GM21786 (cell line): ENCODE measurements at regions not wholly inside any gene's neighbourhood (a gene's known extent, or its start where the extent isn't known, plus 50 kb on each side); places are given as distances from the start of the nearest gene placed in this dataset.
"Not testable (repeated sequence)": the region's sequence is repeated elsewhere in the genome, so short reads cannot be mapped to it uniquely, and the experiment has no call there.

ENCODE experiments used
- ATAC-seq: cut with Tn5 transposase; IDR thresholded peaks from one replicate; pipeline ENCODE4 v1.9.1; 2021; ENCODE audit not compliant: unreplicated experiment

DNA sequence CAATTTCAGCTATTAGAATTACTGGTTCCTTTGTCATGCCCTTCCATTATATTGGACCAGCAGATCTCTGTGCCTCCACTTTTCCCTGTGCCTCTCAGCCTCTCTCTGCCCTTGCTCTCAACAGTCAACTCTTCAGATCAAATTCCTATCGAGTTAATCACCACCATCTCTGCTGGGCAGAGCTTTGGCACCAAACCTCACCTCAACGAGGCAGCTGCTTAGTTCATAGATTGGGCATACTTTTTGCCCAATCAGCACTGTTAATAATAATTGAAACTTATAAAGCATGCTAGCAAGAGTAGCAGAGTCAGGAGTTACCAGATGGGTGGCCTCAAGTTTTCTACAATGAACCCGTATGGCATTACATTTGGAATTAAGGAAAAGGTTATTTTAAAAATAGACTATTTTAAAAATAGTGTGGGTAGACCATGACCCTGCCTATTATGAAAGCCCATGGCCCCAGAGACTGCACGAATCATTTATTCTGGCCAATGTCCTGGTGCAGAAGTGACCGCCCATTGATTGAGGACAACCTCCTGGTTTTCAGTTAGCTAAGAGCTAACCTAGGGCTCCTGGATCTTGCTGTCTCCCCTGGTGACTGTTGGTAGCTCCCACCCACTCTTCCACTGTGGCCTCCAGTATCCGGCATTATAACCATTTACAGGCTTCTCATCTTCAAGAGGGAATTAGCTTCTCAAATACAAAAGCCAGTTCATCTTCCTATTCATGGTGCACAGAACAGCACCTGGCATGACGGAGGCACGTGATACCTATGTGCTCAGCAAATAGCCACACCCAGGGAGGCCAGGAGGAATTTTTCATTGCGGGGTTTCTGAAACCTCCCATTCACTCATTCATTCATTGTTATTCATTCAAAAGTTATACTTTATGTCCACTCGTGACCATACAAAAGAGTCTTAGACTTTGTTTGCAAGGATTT lies 265.4 kb downstream of the INHBA start:
- ATAC-seq: no peak

DNA sequence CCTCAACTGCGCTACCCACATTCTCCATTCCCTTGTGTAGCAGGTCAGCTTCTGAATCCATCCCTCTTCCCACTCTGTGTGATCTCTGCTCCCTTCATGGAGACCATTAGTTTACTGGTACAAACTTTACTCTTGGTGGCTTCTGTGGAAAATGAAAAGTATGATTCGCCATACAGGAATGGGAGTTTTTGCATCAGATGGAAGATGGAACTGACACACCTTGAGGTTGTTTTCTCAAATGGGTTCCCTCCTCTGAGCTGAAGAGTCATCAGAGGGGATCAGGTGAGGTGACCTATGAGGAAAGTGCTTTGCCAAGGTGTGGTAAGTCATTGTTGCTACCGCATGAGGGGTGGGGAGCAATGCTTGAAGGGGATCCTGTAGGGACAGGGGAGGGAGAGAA lies 266.8 kb downstream of the INHBA start:
- ATAC-seq: no peak

DNA sequence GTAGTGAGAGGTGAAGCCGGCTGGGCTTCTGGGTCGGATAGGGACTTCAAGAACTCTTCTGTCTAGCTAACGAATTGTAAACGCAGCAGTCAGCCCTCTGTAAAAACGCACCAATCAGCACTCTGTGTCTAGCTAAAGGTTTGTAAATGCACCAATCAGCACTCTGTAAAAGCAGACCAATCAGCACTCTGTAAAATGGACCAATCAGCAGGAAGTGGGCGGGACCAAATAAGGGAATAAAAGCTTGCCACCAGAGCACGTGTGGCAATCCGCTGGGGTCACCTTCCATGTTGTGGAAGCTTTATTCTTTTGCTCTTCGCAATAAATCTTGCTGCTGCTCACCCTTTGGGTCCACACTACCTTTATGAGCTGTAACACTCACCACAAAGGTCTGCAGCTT lies 267.9 kb downstream of the INHBA start:
- not testable (repeated sequence) for ATAC-seq

DNA sequence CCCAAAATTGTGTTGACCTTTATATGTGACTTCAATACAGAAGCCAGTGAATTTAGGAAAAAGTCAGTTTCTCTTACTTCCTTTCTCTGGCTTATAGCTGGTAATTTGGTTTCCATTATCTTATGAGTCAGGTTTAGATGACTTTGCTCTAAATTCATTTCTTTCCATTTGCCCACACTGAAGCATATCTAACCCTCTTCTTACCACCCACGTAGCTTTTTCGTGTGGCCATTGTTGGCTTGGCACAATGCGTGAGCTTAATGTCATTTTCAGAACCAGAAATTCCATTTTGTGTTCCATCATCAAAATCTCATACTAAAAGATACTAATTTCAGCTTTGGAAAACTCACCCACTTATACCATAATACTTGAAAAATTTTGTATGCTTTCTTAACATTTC lies 271.2 kb downstream of the INHBA start:
- ATAC-seq: no peak

DNA sequence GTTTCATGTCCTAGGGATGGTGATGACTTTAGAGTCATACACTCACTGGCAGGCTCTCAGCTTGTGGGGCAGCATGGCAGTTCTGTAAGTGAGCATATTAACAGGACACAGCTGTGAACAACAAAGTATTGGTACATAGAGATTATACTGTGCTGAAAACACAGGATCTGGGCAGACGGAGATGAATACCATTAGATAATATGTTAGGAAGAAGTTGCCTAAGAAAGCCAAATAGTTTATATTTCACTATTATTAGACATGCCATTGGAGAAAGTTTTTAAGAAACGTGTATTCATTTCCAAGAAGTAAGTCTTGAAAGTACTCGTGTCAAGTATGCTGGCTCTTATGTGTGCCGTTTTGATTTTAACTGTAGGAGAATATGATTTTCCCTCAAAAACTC lies 274.5 kb downstream of the INHBA start:
- no peak for ATAC-seq

DNA sequence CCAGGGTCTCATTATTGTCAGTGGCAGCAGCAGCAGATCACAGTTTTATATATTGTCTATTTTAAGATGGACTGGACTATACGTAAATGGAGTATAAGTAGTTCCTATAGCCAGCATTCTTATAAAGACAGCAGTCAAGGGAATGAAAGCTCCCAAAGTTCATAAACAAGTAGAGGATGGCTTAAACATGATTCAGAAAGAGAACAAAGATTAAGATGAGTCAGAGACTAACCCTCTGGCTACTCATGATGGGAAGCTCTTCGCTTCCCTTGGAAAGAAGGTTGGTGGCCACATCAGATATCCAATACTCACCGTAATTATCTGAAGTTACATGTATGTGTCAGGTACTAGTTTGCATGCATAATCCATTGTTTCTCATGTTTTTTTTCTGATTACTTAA lies 277.0 kb downstream of the INHBA start:
- no peak for ATAC-seq

DNA sequence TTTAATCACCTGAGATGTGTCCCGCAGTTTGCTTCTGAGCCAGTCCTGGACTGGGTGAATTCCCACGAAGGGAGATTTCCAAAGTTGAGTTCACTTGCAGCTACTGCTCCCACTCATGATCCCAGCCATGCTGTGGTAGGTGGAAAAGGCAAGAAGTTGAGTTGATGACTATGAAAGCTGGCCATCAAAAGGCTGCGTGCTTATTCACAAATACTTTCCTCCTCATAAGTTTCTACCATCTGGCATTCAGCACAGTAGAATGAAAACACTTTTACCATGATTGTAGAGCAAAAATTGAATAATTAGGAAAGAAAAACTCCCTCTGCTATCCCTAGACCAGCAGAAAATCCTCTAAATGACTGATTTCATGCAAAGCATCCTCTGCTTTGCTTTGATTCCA lies 281.8 kb downstream of the INHBA start:
- no peak for ATAC-seq

DNA sequence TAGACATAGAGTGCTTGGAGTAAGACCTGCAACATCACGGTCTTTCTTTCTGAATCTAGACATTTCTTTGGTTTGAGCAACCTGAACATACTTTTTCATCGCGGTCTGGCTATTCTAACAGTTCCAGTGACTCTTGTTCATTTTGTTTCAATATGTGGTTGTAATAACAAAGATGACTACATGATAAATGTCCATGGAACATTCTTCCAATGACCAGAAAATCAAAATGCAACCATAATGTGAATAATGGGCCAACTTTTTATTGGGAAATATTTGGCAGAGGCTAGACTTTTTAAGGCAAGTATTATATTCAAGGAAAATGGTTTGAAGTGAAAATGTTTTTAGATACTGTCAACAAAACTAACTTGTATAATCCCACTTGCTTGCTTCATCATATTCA lies 282.5 kb downstream of the INHBA start:
- no peak for ATAC-seq

DNA sequence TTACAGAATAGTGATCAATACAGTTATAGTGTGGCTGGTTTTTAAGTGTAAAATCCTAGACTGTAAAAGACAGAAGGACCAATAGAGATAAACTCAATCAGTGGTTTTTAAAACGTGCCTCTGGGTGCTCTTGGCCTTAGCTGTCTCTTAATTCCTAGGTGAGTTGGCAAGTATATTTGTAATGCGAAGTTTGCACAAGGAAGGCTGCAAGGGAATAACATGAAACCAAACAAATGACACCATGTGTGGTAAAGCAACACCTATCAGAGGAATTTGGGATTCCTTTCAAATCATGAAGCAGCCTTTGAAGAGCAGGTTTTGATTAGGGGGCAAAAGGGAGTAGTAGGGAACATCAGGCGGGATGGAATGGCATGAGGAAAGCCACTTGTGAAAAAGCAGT lies 284.6 kb downstream of the INHBA start:
- no peak for ATAC-seq

DNA sequence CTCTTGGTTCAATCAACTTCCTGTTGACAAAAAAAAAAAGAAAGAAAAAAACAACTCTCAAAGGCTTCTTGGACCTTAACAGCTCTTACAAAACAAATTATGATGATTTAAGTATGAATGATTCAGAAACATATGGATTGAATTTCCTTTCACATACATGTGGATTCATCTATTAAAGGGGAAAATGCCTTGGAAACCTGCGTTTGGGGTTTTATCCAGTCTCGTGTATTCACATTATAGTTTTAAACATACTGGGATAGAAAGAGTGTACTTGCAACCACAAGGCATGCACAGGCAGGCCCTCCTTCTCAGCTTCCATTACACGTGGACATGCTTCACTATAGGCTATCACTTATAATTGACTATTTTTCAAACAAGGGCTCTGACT lies 286.7 kb downstream of the INHBA start:
- ATAC-seq: no peak

DNA sequence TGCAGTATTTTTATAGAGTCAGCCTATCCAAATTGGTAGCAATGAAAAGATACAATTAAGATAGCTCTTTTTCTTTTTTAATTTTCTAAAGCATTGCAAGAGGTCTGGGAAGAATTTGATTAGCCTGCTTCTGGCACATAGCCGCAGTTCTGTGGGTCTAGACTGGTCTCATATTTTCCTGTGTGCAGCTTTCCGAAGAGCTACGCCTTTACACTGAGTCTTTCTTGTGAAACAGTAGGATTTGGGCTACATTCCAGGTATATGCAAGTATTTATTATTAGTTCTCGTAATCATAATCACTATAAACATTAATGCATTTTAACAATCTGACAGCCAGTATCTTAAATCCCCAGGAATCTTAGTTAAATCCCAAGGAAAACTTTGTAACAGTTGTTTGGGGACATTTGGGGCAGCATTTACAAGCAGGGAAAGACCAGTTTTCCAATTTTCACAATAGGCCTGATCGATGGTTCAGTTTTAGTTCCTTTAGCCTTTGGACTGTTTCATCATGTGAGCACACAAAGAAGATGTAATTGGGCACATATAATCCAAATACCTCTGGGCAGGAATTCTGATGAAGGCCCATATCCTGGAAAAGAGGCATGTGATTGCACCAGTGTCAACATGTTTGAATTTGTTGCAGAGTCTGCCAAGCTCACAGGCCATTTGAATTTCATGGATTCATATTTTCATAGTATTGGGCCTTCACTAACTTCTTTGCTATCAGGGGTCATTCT lies 287.3 kb downstream of the INHBA start:
- ATAC-seq: no peak

DNA sequence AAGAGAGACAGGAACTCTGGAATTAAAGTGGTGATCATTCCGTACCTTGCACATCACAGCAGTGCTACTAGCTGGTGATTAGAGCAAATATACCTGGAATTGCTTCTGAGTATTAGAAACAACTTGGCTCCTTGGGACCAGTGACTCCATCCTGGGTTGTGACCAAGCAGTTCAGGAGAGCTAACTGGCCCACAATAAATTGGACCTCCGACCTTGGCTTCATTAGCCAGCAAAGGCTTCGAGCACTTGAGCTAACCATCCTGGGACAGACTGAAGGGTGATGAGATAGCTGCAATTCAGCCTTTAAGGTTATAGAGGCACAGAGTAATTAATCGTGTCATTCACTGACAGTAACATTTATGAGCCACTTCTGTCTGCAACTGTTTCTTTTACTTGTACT lies 287.8 kb downstream of the INHBA start:
- no peak for ATAC-seq

DNA sequence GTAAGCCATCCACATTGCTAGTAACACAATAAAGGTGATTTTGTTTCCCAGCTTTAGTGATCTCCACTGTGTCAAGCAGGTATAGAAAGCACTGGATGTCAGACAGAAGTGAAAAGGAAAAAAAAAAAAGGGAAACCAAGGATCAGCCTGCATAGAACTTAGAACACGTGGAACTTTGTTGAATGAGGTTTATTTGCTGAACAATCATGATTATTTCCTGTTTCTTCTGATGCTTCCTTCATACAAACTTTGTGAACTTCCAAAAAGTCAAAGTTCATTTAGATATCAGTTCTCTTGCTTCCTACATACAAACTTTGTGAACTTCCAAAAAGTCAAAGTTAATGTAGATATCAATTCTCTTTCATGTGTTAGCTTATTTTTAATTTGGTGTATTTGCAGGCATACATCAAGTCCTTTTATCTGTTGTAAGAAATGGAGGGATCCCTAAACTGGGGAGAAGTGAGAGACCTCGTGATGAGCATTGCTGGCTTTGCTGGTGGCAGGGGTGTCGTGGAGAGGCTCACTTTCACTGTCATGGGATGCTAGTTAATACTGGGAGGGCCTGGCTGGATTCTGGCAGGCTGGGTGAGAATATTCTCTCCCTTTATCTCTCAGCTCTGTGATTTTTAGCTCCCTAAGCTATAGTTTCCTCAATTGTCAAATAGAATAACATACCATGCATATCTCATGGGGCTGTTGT lies 298.4 kb downstream of the INHBA start:
- ATAC-seq: no peak

DNA sequence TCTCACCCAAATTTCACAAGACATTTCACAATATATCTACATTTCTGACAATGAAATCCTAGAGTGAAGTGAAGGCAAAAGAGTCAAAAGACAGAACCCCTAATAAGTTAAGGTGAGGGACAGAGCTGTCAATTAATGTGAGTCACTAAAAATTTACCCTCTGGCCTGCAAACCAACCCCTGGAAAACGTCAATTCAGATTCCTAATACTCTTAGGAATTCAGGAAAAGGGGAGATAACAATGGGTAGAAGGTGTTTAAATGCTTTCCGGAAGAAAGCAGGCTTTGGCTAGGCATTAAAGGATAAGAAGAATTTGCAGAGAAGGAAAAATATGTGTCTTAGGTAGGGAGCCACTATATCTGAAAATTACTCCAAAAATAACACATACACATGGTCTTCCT lies 299.6 kb downstream of the INHBA start:
- ATAC-seq: no peak

DNA sequence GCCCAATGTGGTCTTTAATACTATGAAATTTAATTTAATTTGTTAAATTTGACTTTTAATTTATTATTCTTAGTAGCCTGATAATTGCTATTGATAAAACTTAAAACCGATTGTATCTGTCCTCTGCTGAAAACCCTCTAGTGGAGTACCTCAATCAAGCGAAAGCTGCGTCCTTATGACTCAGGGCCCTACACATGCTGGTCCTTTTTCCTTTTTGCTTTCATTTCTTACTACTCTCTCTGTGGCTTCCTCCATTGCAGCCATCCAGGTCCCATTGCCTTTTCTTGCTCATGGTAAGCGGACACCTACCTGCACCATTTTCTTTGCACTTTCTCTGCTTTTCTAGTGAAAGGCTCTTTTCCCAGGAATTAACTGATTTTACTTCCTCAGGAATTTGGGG lies 301.1 kb downstream of the INHBA start:
- no peak for ATAC-seq

DNA sequence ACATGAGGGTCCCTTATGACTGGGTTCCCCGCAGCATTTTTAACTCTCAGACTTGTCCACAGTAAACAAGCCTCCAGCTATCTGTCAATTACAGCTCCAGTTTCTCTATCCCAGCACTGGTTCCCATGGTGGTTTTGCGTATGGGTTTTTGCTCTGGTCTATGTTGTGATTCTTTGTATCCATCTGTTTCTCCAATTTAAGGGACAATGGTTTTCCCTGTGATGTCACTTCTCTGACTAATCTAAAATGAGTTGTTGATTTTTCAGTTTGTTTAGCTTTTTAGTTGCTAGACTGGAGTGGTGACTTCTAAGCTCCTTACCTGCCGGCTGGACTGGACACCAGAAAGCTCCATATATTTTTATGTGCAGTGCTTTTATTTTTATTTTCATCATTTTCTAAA lies 303.7 kb downstream of the INHBA start:
- no peak for ATAC-seq

DNA sequence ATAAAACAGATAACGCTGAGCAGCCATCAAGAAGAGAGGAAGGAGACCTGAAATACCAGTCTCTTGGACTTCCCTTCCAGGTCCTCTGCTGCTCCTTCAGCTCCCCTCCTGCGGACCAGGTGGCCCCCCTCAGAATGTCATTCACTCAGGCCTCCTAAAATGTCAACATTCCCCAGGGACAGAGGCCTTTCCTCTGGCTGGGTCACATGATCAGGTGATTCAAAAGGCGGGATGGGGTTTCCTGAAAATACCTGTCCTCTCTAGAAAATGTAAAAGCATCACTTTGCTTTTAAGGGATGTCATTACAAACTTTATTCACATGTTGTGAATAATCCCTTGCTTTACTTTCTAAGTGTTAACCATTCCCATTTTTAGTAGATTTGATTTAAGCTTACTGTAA lies 311.1 kb downstream of the INHBA start:
- ATAC-seq: no peak

DNA sequence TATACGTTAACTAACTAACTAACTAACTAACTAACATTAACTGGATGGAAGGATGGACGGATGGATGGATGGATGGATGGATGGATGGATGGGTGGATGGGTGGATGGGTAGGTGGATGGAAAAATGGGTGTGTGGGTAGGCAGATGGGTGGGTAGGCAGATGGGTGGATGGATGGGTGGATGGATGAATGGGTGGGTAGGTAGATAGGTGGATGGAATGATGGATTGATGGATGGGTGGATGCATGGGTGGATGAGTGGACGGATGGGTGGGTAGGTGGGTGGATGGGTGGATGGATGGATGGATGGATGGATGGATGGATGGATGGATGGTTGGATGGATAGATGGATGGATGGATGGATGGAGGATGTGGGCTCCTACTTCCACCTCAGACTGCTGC lies 314.0 kb downstream of the INHBA start:
- ATAC-seq: not testable (repeated sequence)

DNA sequence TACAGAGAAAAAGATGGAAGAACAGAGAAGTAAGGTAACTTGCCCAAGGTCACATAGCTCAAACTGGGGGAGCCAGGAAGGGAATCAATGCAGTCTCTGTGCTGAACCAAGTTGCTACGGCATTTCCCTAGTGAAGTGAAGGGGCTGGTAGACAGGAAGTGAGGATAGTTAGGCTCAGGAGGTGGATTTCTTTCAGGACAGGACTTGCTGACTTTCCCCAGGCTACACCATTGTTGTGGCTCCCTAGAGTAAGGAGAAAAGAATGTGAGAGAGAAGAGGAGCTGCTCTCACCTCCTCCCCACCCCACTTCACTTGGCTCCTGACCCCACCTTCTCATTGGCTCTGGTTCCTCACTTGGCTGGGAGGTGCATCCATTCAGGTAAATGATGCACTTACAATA lies 316.9 kb downstream of the INHBA start:
- no peak for ATAC-seq

DNA sequence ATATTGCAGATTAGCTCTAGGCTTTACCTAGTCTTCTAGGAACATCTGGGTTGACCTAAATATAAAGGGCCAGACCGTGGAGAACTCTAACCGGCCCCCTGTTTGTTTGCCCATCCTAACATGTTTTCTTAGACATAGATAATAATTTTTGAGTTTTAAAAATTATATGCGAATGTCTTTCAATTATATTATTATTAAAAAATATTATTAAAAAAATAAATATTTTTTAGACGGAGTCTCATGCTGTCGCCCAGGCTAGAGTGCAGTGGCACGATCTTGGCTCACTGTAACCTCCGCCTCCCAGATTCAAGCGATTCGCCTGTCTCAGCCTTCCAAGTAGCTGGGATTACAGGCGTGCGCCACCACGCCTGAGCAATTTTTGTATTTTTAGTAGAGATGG lies 318.5 kb downstream of the INHBA start:
- no peak for ATAC-seq

DNA sequence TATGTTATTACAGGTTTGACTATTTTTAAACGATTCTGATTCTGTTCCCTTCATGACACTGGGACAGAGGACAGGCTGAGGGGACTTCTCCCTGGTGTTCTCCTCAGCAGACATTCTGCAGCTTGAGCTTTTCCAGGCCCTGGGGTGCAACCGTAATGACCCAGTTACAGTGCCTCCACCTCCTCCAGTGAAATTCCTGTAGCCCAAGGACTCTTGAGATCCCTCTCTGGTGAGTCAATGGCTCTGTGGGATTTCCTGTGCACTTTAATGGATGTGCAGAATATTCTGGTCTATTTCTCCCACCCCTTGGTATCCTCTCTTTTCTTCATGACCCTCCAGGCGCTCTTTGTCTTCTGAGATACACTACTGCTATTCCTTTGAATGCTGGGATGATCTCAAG lies 319.3 kb downstream of the INHBA start:
- ATAC-seq: no peak

DNA sequence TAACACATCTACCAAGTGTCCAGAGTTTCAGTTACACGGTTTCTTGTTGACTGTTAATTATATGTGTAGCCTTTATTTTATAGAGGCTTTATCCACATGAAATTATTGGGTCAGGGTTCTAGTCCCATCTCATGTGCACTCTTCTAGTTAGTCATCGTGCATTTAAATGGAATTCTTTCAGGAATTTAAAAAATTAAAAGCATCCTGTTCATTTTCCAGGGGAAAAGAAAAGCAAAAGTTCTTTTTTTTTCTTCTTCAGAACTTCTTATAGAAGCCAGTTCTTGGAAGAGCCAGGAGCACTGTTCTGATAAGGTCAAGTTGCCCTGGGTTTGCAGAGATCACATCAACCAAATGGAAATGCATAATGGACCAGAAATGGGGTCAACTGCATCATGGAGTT lies 324.7 kb downstream of the INHBA start:
- ATAC-seq: no peak
